ENCODE measurements at regions not wholly inside any gene's neighbourhood (a gene's known extent, or its start where the extent isn't known, plus 50 kb on each side); places are given as distances from the start of the nearest gene placed in this dataset.

DNA sequence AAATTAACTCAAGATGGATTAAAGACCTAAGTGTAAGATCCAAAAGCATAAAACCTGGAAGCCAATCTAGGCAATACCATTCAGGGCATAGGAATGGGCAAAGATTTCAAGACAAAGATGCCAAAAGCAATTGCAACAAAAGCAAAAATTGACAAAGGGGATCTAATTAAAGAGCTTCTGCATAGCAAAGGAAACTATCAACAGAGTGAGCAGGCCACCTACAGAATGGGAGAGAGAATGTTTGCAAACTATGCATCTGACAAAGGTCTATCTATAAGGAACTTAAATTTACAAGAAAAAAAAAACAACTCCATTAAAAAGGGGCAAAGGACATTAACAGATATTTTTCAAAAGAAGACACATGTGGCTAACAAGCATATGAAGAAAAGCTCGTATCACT lies 171.9 kb downstream of the RAB28 start:
- no peaks in the 10 kb centered on the region for H3K9me1 ChIP-seq (ENCODE audit: control insufficient read depth, extremely low read depth, insufficient read depth, low read length)
- no peak overlapping the region for H3K27ac ChIP-seq (ENCODE audit: control insufficient read depth, insufficient read depth, low read length)
- no peaks in the 10 kb centered on the region for H3K36me3 ChIP-seq (ENCODE audit: control insufficient read depth in 2 of 2, extremely low read depth in 1 of 2, insufficient read depth in 2 of 2, low read length in 2 of 2)
- H3K9ac ChIP-seq (ENCODE audit: control insufficient read depth, extremely low read depth, insufficient read depth, low read length) = no peak overlapping the region
- dilution Hi-C loops (cut with MboI; ENCODE audit: extremely low pct_ligation_motif_present, low sequenced_read_pairs) = no loop called here
- FAIRE-seq (no peak), DNase-seq (ENCODE audit: low read depth, low spot score) (no peak)
- H3K4me2 ChIP-seq (ENCODE audit: control insufficient read depth, extremely low read depth, insufficient read depth, low read depth, low read length) = no peak overlapping the region
- no peak overlapping the region for H2AFZ ChIP-seq (ENCODE audit: control insufficient read depth, low read length)
- no peaks in the 10 kb centered on the region for H3K9me3 ChIP-seq (ENCODE audit: control insufficient read depth, low read depth, low read length)
- H3K27me3 ChIP-seq (ENCODE audit: control insufficient read depth, extremely low read depth, insufficient read depth, low read length) = no peaks in the 10 kb centered on the region
- TF ChIP-seq, protein P1, sequence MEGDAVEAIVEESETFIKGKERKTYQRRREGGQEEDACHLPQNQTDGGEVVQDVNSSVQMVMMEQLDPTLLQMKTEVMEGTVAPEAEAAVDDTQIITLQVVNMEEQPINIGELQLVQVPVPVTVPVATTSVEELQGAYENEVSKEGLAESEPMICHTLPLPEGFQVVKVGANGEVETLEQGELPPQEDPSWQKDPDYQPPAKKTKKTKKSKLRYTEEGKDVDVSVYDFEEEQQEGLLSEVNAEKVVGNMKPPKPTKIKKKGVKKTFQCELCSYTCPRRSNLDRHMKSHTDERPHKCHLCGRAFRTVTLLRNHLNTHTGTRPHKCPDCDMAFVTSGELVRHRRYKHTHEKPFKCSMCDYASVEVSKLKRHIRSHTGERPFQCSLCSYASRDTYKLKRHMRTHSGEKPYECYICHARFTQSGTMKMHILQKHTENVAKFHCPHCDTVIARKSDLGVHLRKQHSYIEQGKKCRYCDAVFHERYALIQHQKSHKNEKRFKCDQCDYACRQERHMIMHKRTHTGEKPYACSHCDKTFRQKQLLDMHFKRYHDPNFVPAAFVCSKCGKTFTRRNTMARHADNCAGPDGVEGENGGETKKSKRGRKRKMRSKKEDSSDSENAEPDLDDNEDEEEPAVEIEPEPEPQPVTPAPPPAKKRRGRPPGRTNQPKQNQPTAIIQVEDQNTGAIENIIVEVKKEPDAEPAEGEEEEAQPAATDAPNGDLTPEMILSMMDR (optimal IDR thresholded peaks at IDR 0.05 in 1 of 3, IDR thresholded peaks at IDR 0.05 in 1 of 3, conservative IDR thresholded peaks at IDR 0.05 in 1 of 3; ENCODE audit: extremely low read depth in 1 of 3, insufficient read depth in 2 of 3, low read length in 3 of 3) = no peak
- TF ChIP-seq EZH2 (IDR thresholded peaks at IDR 0.05; ENCODE audit: low read length) = no peak
- H3K4me1 ChIP-seq (ENCODE audit: control insufficient read depth, extremely low read depth, insufficient read depth, low read length) = no peaks in the 10 kb centered on the region
- H4K20me1 ChIP-seq (ENCODE audit: control insufficient read depth, extremely low read depth, insufficient read depth, low read length) = no peaks in the 10 kb centered on the region
- no peak overlapping the region for H3K4me3 ChIP-seq (ENCODE audit: control insufficient read depth in 2 of 3, extremely low read depth in 1 of 3, insufficient read depth in 2 of 3, low read depth in 1 of 3, low read length in 3 of 3)
- no peaks in the 10 kb centered on the region for H3K79me2 ChIP-seq (ENCODE audit: control insufficient read depth, insufficient read depth, low read length)

- Histone ChIP-seq H3K36me3 (ENCODE audit: control insufficient read depth in 2 of 2, extremely low read depth in 1 of 2, insufficient read depth in 2 of 2, low read length in 2 of 2) (no peaks in the 10 kb centered on the region), H3K9me3 (ENCODE audit: control insufficient read depth, low read depth, low read length) (no peaks in the 10 kb centered on the region), H2AFZ (ENCODE audit: control insufficient read depth, low read length) (no peak overlapping the region), H3K4me3 (ENCODE audit: control insufficient read depth in 2 of 3, extremely low read depth in 1 of 3, insufficient read depth in 2 of 3, low read depth in 1 of 3, low read length in 3 of 3) (no peak overlapping the region), H4K20me1 (ENCODE audit: control insufficient read depth, extremely low read depth, insufficient read depth, low read length) (no peaks in the 10 kb centered on the region), H3K9me1 (ENCODE audit: control insufficient read depth, extremely low read depth, insufficient read depth, low read length) (no peaks in the 10 kb centered on the region), H3K4me1 (ENCODE audit: control insufficient read depth, extremely low read depth, insufficient read depth, low read length) (no peaks in the 10 kb centered on the region), H3K79me2 (ENCODE audit: control insufficient read depth, insufficient read depth, low read length) (no peaks in the 10 kb centered on the region), H3K9ac (ENCODE audit: control insufficient read depth, extremely low read depth, insufficient read depth, low read length) (no peak overlapping the region), H3K27ac (ENCODE audit: control insufficient read depth, insufficient read depth, low read length) (no peak overlapping the region), H3K4me2 (ENCODE audit: control insufficient read depth, extremely low read depth, insufficient read depth, low read depth, low read length) (no peak overlapping the region), H3K27me3 (ENCODE audit: control insufficient read depth, extremely low read depth, insufficient read depth, low read length) (no peaks in the 10 kb centered on the region)
- FAIRE-seq (no peak), DNase-seq (ENCODE audit: low read depth, low spot score) (no peak)
- dilution Hi-C loops (cut with MboI; ENCODE audit: extremely low pct_ligation_motif_present, low sequenced_read_pairs) = no loop called here
- TF ChIP-seq EZH2 (IDR thresholded peaks at IDR 0.05; ENCODE audit: low read length) = no peak
- TF ChIP-seq, protein P1 (optimal IDR thresholded peaks at IDR 0.05 in 1 of 3, IDR thresholded peaks at IDR 0.05 in 1 of 3, conservative IDR thresholded peaks at IDR 0.05 in 1 of 3; ENCODE audit: extremely low read depth in 1 of 3, insufficient read depth in 2 of 3, low read length in 3 of 3) = no peak
These were observed 174.4 kb downstream of the RAB28 start for GRCh38 chr4:13309751-13310150.

All from keratinocyte (primary cell).